Stimulated activated CD4-positive, alpha-beta T cell treated with anti-CD3 and anti-CD28 coated beads, Interleukin-1b, Interleukin-23, amount 100 ng/mL, for 4 hours (primary cell): ENCODE measurements at regions not wholly inside any gene's neighbourhood (a gene's known extent, or its start where the extent isn't known, plus 50 kb on each side); places are given as distances from the start of the nearest gene placed in this dataset.
"Not testable (repeated sequence)": the region's sequence is repeated elsewhere in the genome, so short reads cannot be mapped to it uniquely, and the experiment has no call there.

Experiments used
- DNase-seq, 2 donors: peaks; one replicate each; pipeline ENCODE4 v3.0.0-alpha.2; 2020; ENCODE audit warnings: low read depth in 2 of 2

DNA sequence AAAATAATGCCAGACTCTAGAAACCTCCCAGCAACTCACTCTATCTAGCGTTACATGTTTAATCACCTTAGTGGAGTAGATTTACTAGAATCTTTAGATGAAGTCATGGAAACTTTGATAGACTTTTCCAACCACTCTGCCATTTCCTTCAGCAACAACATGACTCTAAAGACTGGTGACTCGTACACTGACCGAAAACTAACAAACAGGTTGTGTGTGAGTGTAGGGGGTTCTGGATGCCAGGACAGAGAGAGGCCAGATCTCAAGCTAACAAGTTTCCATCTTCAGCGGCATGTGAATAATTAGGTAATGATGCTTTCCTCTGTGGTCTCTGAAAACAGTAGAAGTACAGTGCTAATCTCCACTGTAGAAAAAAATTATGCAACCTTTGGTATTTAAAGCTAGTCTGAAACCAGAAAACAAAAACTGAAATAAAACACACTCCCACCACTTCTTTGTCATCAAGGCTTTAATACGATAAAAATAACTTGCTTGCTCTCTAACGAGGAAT lies 286.4 kb downstream of the PRDM5 start:
- DNase-seq, result no peak

DNA sequence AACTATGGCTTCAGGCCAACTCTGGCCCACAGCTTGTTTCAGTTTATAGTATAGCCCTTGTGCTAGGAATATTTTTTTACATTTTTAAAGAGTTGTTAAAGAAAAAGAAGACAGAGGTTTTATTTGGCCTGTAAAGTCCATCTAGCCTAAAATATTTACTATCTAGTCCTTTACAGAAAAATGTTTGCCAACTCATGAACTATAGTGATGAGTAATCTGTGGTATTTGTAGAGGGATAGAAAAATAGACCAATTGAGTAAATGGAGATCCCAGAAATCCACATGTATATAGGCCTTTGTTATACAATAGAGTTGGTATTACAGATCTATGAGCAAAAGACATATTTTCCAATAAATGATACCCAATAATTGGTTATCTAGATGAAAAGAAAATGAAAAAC lies 288.7 kb downstream of the PRDM5 start:
- DNase-seq, result no peak

DNA sequence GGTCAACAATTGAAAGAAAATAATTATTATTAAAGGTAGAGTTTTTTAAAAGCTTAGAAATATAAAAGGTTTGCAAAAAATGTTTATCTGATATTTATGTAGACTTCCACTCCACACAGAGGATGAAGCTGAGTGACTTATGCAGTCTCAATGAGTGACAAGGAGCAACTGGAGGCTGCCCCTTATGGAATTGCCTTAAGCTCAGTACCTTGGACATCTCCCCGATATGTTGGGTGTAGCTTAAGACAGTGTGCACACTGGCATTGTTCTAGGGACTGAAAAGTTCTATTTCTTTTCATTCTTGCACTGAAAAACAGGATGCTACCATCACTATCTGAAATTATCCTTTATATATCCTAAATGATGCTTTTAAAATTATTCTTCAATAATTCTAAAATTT lies 292.1 kb downstream of the PRDM5 start:
- DNase-seq, result no peak

DNA sequence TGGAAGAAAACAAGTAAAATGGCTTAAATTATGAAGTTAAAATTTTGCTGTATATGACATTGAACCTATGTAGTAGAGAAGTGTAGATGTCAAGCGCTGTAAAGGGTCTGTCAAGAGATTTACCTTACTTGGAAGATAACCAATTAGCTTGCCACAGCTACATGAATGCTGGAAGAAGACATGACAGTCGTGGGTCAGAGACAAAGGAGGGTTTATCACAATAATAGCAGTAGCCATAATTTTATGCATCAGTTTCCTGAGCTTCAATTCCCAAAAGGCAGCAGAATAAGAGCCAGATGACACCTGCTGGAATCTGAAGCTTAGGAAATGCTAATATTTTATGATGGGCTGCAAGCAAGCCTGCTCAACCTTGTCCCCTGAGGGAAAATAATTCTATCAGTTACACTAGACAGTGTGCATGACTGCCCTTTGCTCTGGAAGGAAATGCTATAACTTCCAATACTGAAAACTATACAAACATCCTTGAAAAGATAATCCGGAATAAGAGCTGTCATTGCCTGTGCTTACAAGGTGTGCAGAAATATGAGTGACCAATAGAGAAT lies 292.9 kb downstream of the PRDM5 start:
- DNase-seq, result no peak

DNA sequence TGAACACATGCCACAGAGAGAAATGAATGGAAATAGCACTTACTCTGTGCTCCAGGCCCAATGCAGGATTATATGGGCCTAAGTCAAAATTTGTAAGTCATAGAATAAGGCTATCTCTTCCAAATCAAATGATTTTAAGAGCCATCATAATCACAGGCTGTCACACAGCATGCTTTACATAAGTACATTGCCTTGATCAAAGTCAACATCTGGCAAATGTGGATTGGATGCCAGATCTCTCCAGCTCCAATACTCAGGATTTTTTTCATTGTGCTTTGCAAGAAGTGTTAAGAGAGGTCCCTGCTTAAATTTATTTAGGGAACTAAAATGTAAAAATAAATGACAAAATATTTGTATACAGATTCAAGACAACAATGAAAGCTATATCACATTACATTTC lies 299.9 kb downstream of the PRDM5 start:
- no peak for DNase-seq

DNA sequence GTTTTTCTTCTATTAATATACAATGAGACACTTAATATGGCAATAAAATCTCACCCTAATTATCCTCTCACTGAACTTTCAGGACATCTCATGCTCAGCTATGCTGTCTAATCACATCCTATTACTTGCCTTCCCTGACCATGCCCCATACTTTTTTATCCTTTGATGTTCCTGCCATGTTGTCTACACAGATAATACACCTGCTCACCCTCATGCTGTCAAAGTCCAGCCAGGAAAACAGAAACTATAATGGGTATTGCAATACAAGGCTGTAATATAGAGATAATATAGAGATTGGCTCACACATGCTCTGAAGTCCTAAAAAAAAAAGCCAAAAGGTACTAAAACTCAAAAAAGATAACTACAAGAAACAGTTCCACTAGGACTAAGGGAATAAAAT lies 305.4 kb downstream of the PRDM5 start:
- DNase-seq, result no peak

DNA sequence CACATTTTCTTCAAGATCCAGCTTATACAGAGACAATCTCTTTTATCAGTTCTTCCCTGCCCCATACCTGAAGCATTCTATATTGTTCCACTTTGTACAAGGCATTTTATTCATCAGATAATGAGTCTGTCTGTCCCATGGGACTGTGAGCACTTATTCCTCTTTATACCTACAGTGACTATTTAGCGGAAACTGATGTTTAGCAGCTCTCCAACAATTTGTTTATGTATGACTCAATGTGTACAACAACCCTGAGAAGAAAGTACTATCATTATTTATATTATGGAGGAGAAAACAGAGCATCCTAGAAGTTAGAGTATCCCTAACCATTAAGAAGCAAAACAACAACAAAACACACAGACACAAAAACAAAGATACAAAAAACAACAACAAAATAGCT lies 306.5 kb downstream of the PRDM5 start:
- no peak for DNase-seq

DNA sequence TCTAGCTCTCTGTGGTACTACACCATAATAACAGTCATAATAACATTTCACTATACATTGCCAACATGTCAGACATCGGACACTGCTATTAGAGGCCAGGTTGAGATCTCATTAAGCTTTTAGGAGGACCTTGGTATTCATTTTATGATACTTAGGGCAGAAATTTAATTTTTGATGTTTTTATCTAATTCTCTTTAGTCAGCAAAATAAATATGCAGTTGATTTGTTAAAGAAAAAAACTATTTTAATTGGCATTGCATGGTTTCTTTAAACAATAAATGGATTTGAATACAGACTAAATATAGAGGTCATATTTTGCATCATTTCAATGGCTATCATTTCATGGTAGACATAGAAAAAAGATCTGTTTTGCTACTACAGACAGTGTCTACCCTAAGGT lies 308.7 kb downstream of the PRDM5 start:
- DNase-seq, result no peak

DNA sequence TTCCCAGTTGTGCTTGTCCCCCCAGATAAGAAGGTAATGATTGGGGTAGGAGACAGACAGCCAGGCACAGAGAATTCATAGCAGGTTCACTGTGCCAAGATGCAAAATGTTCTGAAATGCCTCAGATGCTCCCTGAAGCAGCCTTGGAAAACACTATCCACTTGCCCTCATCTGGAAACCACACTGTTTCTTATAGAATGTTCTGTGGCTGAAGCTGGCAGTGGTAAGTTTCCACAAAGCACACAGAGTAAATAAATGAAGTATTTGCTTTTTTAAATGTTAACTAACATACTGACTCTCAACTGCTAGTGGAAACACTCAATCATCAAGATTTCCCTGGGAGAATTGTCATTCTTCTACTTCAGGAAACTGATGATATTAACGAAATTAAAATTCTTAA lies 311.4 kb downstream of the PRDM5 start:
- DNase-seq, result no peak

DNA sequence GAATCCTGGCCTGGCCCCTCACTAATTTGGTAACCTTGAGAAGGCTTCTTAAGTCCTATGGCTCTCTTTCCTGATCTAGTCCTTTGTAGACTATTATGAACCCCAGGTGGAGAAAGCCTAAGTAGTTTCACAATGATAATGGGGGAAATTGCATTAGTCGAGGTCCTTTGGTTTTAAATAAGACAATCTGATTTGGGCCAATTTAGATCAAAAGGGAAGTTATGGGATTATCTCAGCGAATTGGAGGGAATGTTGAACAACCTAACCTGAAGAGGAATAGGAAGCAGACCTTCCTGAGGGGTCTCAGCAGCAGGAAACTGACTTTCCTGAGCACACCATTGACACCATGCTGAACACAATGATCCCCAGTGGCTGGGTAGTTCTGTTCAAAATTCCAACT lies 331.5 kb downstream of the PRDM5 start:
- DNase-seq, result no peak

DNA sequence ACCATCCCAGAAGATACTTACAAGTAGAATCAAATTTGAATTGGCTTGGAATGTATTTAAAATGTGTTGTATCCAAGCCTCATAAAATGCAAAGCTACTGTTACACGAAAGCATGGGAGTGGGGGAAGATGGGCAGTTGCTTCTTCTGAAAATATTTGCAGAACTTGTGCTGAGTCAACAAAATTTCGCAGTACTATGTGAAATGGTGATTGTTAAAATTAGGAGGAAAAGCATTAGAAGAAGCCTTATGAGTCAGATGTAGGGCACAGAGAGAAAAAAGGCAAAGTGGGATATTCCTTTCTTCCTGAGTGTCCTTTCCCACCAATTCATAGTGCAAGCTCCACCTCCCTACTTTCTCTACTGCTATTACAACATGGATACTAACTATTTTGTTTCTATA lies 332.7 kb downstream of the PRDM5 start:
- DNase-seq, result no peak

DNA sequence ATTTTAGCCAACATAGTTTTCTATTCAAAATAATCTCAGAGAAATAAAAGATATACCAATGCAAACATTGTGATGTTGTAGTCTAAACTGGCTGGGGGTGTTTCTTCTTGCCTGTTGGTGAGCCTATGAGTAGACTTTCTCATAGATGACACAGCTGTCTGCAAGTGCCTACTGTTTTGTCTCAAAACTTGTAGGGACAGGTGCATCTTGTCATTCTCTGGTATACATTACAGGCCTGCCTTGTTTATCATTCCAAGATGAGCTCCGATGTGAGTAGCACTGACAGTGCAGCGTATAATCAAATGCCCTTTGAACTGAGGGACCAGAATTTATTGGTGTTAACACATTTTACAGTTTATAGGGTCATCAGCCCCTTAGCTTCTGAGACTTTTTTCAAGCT lies 353.8 kb downstream of the PRDM5 start:
- no peak for DNase-seq

DNA sequence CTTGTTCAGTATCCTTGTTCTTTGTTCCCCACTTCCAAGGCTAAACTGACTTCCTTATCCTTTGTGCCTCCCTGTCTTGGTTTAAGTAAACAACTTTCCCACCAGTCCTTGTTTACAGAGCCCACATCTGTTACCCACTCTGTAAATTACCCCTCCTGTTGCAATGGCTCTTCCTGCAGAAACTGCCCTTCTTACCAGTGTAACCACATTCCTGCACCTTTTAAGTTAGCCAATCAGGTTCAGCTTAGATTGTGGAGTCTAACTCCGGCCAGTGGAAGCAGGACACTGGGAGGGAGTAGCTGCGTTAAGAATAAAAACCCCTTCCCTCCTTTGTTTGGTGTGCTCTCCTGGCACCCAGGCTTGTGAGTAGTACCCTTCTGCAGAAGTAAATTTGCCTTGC lies 360.9 kb downstream of the PRDM5 start:
- DNase-seq, result no peak

DNA sequence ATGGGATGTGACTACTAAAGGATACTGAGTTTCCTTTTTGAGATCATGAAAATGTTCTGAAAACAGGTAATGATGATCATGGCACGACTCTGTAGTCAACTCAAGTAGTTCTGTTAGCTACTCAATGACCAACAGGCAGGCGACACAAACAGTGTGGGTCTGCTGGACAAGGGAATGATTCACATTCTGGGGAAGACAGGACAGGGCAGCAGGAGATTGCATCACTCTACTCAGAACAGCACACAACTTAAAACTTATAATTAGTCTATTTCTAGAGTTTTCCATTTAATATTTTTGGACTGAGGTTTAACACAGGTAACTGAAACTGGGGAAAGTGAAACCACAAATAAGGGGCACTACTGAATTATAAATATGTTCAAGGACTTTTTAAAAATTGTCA lies 365.2 kb downstream of the PRDM5 start:
- no peak for DNase-seq

DNA sequence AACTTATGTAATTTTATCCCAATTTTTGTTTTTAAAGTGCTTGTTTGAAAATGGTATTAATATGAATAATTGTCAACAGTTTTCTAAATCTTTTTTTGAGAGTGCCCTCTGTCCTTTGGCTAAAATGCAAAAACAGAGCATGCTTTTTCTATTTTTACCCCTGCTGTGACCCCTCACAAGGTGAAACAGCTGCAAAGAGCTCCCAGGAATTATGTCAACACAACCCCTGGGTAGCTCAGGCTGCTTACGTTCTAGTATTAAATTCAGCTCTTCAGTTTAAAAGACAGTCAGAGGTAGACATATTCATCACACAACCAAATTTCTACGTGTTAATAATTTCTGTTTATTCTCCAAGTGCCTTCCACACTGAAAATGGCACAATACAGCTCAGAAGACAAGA lies 367.5 kb downstream of the PRDM5 start:
- DNase-seq, result no peak

DNA sequence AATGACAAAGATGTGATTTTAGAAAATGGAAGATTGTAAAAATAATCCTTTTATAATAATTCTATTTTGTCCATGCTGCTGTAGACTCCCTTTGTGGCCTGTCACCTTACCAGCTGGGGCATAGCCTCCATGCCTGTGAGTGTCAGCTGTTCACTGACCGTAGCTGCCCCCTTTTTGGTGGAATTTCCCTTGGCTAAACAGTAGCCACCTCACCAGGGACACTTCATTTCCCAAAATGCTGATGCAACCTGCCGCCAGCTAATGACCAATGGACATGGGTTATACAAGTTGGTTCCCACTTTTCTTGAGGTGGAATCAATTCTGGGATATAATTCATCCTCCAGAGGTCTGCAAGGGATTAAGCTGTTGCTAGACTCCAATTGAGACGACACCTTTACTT lies 368.4 kb downstream of the PRDM5 start:
- no peak for DNase-seq

DNA sequence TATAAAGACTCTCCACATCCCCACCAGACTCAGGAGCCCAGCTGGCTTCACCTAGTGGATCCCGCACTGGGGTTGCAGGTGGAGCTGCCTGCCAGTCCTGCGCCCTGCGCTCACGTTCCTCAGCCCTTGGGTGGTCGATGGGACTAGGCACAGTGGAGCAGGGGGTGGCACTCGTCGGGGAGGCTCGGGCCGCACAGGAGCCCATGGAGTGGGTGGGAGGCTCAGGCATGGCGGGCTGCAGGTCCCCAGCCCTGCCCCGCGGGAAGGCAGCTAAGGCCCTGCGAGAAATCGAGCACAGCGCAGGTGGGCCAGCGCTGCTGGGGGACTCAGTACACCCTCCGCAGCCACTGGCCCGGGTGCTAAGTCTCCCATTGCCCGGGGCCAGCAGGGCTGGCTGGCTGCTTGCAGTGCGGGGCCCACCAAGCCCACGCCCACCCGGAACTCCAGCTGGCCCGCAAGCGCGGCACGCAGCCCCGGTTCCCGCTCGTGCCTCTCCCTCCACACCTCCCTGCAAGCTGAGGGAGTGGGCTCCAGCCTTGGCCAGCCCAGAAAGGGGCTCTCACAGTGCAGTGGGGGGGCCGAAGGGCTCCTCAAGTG lies 371.8 kb downstream of the PRDM5 start:
- DNase-seq, result not testable (repeated sequence)

DNA sequence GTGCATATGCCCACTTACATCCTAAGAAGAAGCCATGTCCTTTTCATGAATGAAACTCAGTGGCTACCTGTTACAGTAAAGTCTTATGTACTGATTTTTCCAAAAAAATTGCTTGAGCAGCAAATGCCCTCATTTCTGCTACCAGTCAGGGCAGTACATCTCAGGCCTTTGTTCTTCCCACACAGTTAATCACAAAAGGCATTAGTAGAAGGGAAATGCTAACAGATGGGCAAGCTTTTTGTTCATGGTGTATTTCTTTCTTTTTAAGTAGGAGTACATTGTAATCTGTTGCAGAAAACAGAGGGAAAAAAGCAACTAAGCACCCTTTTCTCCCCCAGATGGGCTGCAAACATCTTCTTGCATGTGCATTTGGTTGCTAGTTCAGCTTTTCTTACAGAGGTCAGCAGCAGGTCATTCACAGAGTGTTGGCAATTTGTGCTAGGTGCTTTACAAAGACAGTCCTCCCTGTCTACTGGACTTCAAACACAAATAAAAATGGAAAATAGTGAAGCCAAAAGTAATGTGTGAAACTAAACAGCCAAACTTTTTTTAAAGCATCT lies 373.4 kb downstream of the PRDM5 start:
- DNase-seq, result no peak

DNA sequence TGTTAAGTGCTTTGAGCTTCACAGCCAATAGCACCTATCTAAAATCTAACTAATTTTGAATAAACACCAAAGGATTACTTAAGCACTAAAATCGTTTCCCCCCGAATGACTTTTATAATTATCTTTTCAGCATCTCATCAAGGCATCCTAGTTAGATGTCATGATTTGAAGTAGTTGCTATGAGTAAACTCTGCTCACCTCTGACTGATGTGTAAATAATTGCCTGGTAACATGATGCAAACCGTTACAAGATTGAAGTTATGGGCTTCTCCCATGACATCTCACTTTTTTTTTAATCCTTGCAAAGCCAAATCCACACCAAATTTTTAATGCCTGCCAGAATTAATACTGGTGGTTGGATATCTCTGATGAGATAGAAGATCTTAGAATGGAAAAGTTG lies 377.1 kb downstream of the PRDM5 start:
- DNase-seq, result no peak

DNA sequence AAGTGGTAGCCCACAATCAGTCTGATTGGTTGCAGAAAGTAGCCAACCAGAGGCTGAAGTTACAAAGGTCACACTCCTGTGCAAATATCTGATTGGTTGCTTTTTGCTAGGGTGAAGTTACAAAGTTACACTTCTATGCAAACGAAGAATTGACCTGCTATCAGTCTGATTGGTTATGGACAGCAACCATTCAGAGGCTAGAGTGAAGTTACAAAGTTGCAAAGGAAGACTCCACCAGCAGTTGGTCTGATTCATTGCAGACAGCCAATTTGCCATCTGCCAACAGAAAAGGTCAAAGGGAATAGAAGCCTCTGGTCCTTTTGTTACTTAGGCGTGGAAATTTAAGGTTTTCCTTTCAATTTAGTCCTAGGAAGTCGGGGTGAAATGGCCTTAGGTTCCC lies 377.7 kb downstream of the PRDM5 start:
- DNase-seq, result no peak

DNA sequence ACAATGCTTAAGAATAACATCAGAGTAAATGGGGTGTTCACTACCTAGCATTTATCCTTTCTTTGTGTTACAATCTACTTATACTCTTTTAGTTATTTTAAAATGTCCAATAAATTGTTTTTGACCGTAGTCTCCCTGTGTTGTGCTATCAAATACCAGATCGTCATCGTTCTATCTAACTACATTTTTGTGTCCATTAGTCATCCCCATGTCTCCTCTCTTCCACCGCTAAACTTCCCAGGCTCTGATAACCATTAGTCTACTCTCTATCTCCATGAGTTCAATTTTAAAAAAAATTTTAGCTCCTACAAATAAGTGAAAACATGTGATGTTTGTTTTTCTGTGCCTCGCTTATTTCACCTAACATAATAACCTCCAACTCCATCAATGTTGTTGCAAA lies 381.9 kb downstream of the PRDM5 start:
- DNase-seq, result no peak

DNA sequence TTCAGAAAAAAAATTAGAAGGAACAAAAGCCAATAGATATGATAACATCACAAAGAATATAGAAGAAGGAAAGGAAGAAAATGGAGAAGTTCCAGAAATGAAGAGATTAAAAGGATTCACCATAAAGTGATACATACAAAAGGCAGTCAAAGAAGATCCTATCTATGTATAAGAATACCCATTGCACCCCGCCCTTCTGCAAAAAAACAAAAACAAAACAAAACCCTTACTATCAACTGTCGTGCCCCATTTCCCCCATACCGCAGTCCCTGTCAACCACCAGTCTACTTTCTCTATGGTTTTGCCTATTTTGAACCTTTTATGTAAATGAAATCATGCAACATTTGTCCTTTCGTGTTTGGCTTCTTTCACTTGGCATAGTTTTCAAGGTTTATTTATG lies 385.6 kb downstream of the PRDM5 start:
- DNase-seq, result no peak

DNA sequence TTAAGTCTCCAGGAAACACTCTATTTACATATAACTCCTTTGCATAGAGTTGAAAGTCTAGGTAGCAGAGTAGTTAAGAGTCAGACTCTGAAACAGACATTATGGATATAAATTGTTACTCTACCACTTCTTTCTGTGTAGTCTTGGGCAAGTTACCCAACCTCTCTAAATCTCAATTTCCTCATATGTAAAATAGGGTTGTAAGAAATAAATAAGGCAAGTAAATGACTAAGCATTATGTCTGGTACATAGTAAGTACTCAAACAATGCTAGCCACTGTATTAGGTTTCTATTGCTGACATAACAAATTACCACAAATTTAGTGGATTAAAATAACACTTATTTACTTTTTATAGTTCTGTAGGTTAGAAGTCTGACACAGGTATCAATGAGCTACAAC lies 394.1 kb downstream of the PRDM5 start:
- no peak for DNase-seq

DNA sequence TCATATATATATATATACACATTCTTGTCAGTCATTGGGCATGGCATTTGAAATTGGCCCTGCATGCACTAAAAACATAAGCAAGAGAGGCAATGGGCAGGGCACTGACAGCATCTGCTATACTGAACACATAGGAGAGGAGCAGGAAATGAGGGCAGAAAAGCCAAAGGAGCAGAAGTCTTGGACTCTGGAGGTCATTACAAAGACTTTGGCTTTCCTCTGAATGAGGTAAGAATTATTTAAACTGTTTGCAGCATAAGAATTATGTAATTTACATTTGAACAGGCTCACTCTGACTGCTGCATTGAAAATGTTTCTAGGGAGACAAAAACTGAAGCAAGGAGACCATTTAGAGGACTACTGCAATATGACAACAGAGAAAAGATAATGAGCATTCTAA lies 396.5 kb downstream of the PRDM5 start:
- no peak for DNase-seq
